Suprapubic skin (tissue), 4 donors: ENCODE measurements at regions not wholly inside any gene's neighbourhood (a gene's known extent, or its start where the extent isn't known, plus 50 kb on each side); places are given as distances from the start of the nearest gene placed in this dataset.
A peak's percentile ranks its signal among the peaks of the same experiment; 100 is the strongest.

Source experiments
- DNase-seq, 2 donors: peaks; one replicate each; pipeline ENCODE4 v3.0.0-alpha.2; 2019; ENCODE audit warnings: low spot score in 2 of 2
- H3K27ac ChIP-seq: fragments of 200-600 bp; sonication (generic); one replicate; pipeline ENCODE4 v1.5.1; 2019
- H3K27me3 ChIP-seq: fragments of 200-600 bp; sonication (generic); one replicate; pipeline ENCODE4 v1.5.1; 2019
- H3K36me3 ChIP-seq: fragments of 200-600 bp; sonication (generic); one replicate; pipeline ENCODE4 v1.5.1; 2019
- H3K4me1 ChIP-seq: fragments of 200-600 bp; sonication (generic); one replicate; pipeline ENCODE4 v1.5.1; 2019
- H3K4me3 ChIP-seq: fragments of 200-600 bp; sonication (generic); one replicate; pipeline ENCODE4 v1.5.1; 2019; ENCODE audit warnings: mild to moderate bottlenecking
- H3K9me3 ChIP-seq: fragments of 200-600 bp; sonication (generic); one replicate; pipeline ENCODE4 v1.5.1; 2019
- CTCF ChIP-seq, 2 donors: fragments of 200-600 bp in 1 of 2; fragments of 450-650 bp in 1 of 2; sonication (generic) in 1 of 2; IDR thresholded peaks; one replicate each; pipeline ENCODE4 v1.5.1; 2016 to 2019; ENCODE audit warnings: antibody characterized with exemption in 2 of 2, mild to moderate bottlenecking in 1 of 2, moderate library complexity in 1 of 2
- EP300 ChIP-seq: sonication (generic); formaldehyde crosslinking; IDR thresholded peaks from one replicate; pipeline ENCODE4 v1.6.1; 2017; ENCODE audit warnings: antibody characterized with exemption
- POLR2A ChIP-seq, 2 donors: fragments of 450-650 bp; IDR thresholded peaks; one replicate each; pipeline ENCODE4 v1.6.1; 2017; ENCODE audit warnings: antibody characterized with exemption in 2 of 2, mild to moderate bottlenecking in 2 of 2, moderate library complexity in 2 of 2
- POLR2AphosphoS5 ChIP-seq, 3 donors: sonication (generic); formaldehyde crosslinking; IDR thresholded peaks; one replicate each; pipeline ENCODE4 v1.6.1; 2017; ENCODE audit warnings: antibody characterized with exemption in 3 of 3
- WGBS: methylation state at CpG from one replicate; pipeline ENCODE4 v1.1.5; 2018; 5-methylcytosine and 5-hydroxymethylcytosine counted together

- Histone ChIP-seq H3K4me1 (peaks cover 24% of the 10 kb centered on the region), H3K27ac (no peak overlapping the region), H3K9me3 (no peaks in the 10 kb centered on the region), H3K4me3 (no peak overlapping the region), H3K27me3 (no peaks in the 10 kb centered on the region), H3K36me3 (no peaks in the 10 kb centered on the region)
- DNase-seq: no peak
- 64% methylated on average over 11 of the region's 11 CpGs for WGBS
- TF ChIP-seq POLR2A (IDR thresholded peaks at IDR 0.05) (no peak), EP300 (no peak), POLR2AphosphoS5 (IDR thresholded peaks at IDR 0.05) (no peak), CTCF (IDR thresholded peaks at IDR 0.05) (no peak)
Measured at GRCh38 chr7:106177738-106178592, 65.9 kb upstream of the SYPL1 start.

GRCh38 chr7:106177300-106177690, 65.2 kb upstream of the SYPL1 start:
- Histone ChIP-seq H3K4me1 (peaks cover 24% of the 10 kb centered on the region), H3K27me3 (no peaks in the 10 kb centered on the region), H3K9me3 (no peaks in the 10 kb centered on the region), H3K4me3 (no peak overlapping the region), H3K27ac (no peak overlapping the region), H3K36me3 (no peaks in the 10 kb centered on the region)
- TF ChIP-seq POLR2A (IDR thresholded peaks at IDR 0.05) (no peak), POLR2AphosphoS5 (IDR thresholded peaks at IDR 0.05) (no peak), EP300 (no peak), CTCF (IDR thresholded peaks at IDR 0.05) (no peak)
- DNase-seq: no peak
- 84% methylated on average over 4 of the region's 4 CpGs for WGBS

- Histone ChIP-seq H3K9me3 (no peaks in the 10 kb centered on the region), H3K36me3 (no peaks in the 10 kb centered on the region), H3K27ac (no peak overlapping the region), H3K4me3 (no peak overlapping the region), H3K27me3 (no peaks in the 10 kb centered on the region), H3K4me1 (peaks cover 24% of the 10 kb centered on the region)
- no peak for TF ChIP-seq POLR2AphosphoS5 (IDR thresholded peaks at IDR 0.05)
- TF ChIP-seq CTCF (IDR thresholded peaks at IDR 0.05): peak; percentile 89 to 93
- peak; percentile 89 to 91 for DNase-seq
- whole genome bisulfite sequencing: 16% methylated on average over 11 of the region's 11 CpGs
Measured at GRCh38 chr7:106176414-106177299, 64.5 kb upstream of the SYPL1 start.

GRCh38 chr7:106175507-106175906, 63.4 kb upstream of the SYPL1 start:
- 85% methylated on average over 1 of the region's 1 CpG for WGBS
- no peak for TF ChIP-seq EP300
- no peak for TF ChIP-seq POLR2A (IDR thresholded peaks at IDR 0.05)
- TF ChIP-seq CTCF (IDR thresholded peaks at IDR 0.05): no peak
- TF ChIP-seq POLR2AphosphoS5 (IDR thresholded peaks at IDR 0.05): no peak
- DNase-seq: no peak
- Histone ChIP-seq H3K4me3 (no peak overlapping the region), H3K9me3 (no peaks in the 10 kb centered on the region), H3K4me1 (peaks cover 23% of the 10 kb centered on the region), H3K36me3 (no peaks in the 10 kb centered on the region), H3K27me3 (no peaks in the 10 kb centered on the region), H3K27ac (no peak overlapping the region)

GRCh38 chr7:106170651-106171050, 58.5 kb upstream of the SYPL1 start:
- TF ChIP-seq POLR2AphosphoS5 (IDR thresholded peaks at IDR 0.05): no peak
- no peak for TF ChIP-seq CTCF (IDR thresholded peaks at IDR 0.05)
- no peak for TF ChIP-seq POLR2A (IDR thresholded peaks at IDR 0.05)
- no peak for TF ChIP-seq EP300
- Histone ChIP-seq H3K4me1 (peaks cover 7% of the 10 kb centered on the region), H3K27me3 (no peaks in the 10 kb centered on the region), H3K27ac (no peak overlapping the region), H3K36me3 (no peaks in the 10 kb centered on the region), H3K9me3 (no peaks in the 10 kb centered on the region), H3K4me3 (no peak overlapping the region)
- no peak for DNase-seq
- WGBS: 92% methylated on average over 5 of the region's 5 CpGs
